H7 (cell line): ENCODE measurements at regions not wholly inside any gene's neighbourhood (a gene's known extent, or its start where the extent isn't known, plus 50 kb on each side); places are given as distances from the start of the nearest gene placed in this dataset.

Experiments
- DNase-seq: peaks from one replicate; pipeline ENCODE4 v3.0.0; 2012
- H3K27me3 ChIP-seq: 2 replicates; pipeline ENCODE4 v1.6.0; 2011; ENCODE audit warnings: mild to moderate bottlenecking, low read length; ENCODE audit not compliant: control insufficient read depth, insufficient read depth
- H3K36me3 ChIP-seq: replicated peaks from 2 replicates; pipeline ENCODE4 v1.5.1; 2011; ENCODE audit warnings: low read length; ENCODE audit not compliant: control insufficient read depth, insufficient read depth
- H3K4me3 ChIP-seq: 2 replicates; pipeline ENCODE4 v1.5.1; 2011; ENCODE audit warnings: low read depth, mild to moderate bottlenecking, control low read depth, low read length, moderate library complexity; ENCODE audit not compliant: insufficient read depth

GRCh38 chr4:3360777-3361176, 68.0 kb downstream of the RGS12 start:
- Histone ChIP-seq H3K27me3 (no peaks in the 10 kb centered on the region), H3K36me3 (no peaks in the 10 kb centered on the region), H3K4me3 (no peak overlapping the region)
- no peak for DNase-seq

GRCh38 chr4:3361406-3361805, 68.6 kb downstream of the RGS12 start:
- H3K36me3 ChIP-seq = no peaks in the 10 kb centered on the region
- no peak overlapping the region for H3K4me3 ChIP-seq
- DNase-seq = no peak
- H3K27me3 ChIP-seq = no peaks in the 10 kb centered on the region

GRCh38 chr4:3361896-3362295, 69.1 kb downstream of the RGS12 start:
- H3K4me3 ChIP-seq = no peak overlapping the region
- H3K36me3 ChIP-seq = no peaks in the 10 kb centered on the region
- no peak for DNase-seq
- H3K27me3 ChIP-seq = no peaks in the 10 kb centered on the region

GRCh38 chr4:3362431-3363287, 69.8 kb downstream of the RGS12 start:
- H3K4me3 ChIP-seq = no peak overlapping the region
- DNase-seq = no peak
- H3K27me3 ChIP-seq = no peaks in the 10 kb centered on the region
- H3K36me3 ChIP-seq = no peaks in the 10 kb centered on the region

GRCh38 chr4:3363411-3364141, 70.8 kb downstream of the RGS12 start:
- peak; percentile 57 for DNase-seq

GRCh38 chr4:3364199-3364598, 71.4 kb downstream of the RGS12 start:
- no peaks in the 10 kb centered on the region for H3K27me3 ChIP-seq
- DNase-seq = peak; percentile 38
- no peaks in the 10 kb centered on the region for H3K36me3 ChIP-seq

More at GRCh38 chr4:3363411-3364141, 70.8 kb downstream of the RGS12 start:
- H3K36me3 ChIP-seq = no peaks in the 10 kb centered on the region
- no peaks in the 10 kb centered on the region for H3K27me3 ChIP-seq
- H3K4me3 ChIP-seq = no peak overlapping the region

GRCh38 chr4:3364634-3365314, 72.0 kb downstream of the RGS12 start:
- H3K4me3 ChIP-seq = no peak overlapping the region
- peak; percentile 44 for DNase-seq
- H3K27me3 ChIP-seq = no peaks in the 10 kb centered on the region

More at GRCh38 chr4:3364199-3364598, 71.4 kb downstream of the RGS12 start:
- no peak overlapping the region for H3K4me3 ChIP-seq

GRCh38 chr4:3365326-3365725, 72.5 kb downstream of the RGS12 start:
- H3K36me3 ChIP-seq = no peaks in the 10 kb centered on the region
- no peak overlapping the region for H3K4me3 ChIP-seq
- no peak for DNase-seq
- no peaks in the 10 kb centered on the region for H3K27me3 ChIP-seq

More at GRCh38 chr4:3364634-3365314, 72.0 kb downstream of the RGS12 start:
- no peaks in the 10 kb centered on the region for H3K36me3 ChIP-seq

GRCh38 chr4:3365871-3366842, 73.3 kb downstream of the RGS12 start:
- Histone ChIP-seq H3K4me3 (no peak overlapping the region), H3K36me3 (no peaks in the 10 kb centered on the region), H3K27me3 (no peaks in the 10 kb centered on the region; the same call in 1 of the 2 replicates)
- DNase-seq = peak; percentile 58

- Histone ChIP-seq H3K4me3 (no peak overlapping the region), H3K27me3 (no peaks in the 10 kb centered on the region; the same call in 1 of the 2 replicates), H3K36me3 (no peaks in the 10 kb centered on the region)
- DNase-seq = peak; percentile 78
These were observed 74.3 kb downstream of the RGS12 start for GRCh38 chr4:3366893-3367775.

- no peak overlapping the region for H3K4me3 ChIP-seq
- H3K36me3 ChIP-seq = no peaks in the 10 kb centered on the region
- DNase-seq = peak; percentile 30
- H3K27me3 ChIP-seq = no peaks in the 10 kb centered on the region; the same call in 1 of the 2 replicates
These were observed 73.9 kb upstream of the HGFAC start for GRCh38 chr4:3367866-3368265.

GRCh38 chr4:3368334-3368733, 73.4 kb upstream of the HGFAC start:
- no peak for DNase-seq
- H3K36me3 ChIP-seq = no peaks in the 10 kb centered on the region
- no peak overlapping the region for H3K4me3 ChIP-seq
- H3K27me3 ChIP-seq = no peaks in the 10 kb centered on the region; the same call in 1 of the 2 replicates
